Left colon (tissue), 2 donors: ENCODE measurements at regions not wholly inside any gene's neighbourhood (a gene's known extent, or its start where the extent isn't known, plus 50 kb on each side); places are given as distances from the start of the nearest gene placed in this dataset.
"Not testable (repeated sequence)": the region's sequence is repeated elsewhere in the genome, so short reads cannot be mapped to it uniquely, and the experiment has no call there.

Source experiments
- ATAC-seq: fragments of 200-7000 bp; cut with Tn5 transposase; one replicate; pipeline ENCODE4 v1.9.1; 2020; ENCODE audit warnings: mild to moderate bottlenecking, moderate library complexity
- DNase-seq, 2 donors: peaks; one replicate each; pipeline ENCODE4 v3.0.0-alpha.2; 2020
- intact Hi-C, 2 donors: fragments of 100-400 bp; cut with DNase I in 1 of 2; cut with micrococcal nuclease in 1 of 2; formaldehyde crosslinking; loops; one replicate each; pipeline versions ENCODE4 v1.11.2 to v1.14.0; 2022; cut with DNase I, micrococcal nuclease
- donor health status: DM: no; HTN: no; CAD: no.
- donor health status: DM: yes; HTN: yes; CAD: no.

GRCh38 chr1:105137543-105138457 lies 1388.1 kb downstream of the AMY1C start:
- intact Hi-C loops, result no loop called here
- DNase-seq, result no peak
- no peak for ATAC-seq

GRCh38 chr1:105138458-105138893 lies 1388.8 kb downstream of the AMY1C start:
- intact Hi-C loops, result no loop called here
- no peak for ATAC-seq
- no peak for DNase-seq

GRCh38 chr1:105172788-105173187 lies 1423.1 kb downstream of the AMY1C start:
- intact Hi-C loops, result no loop called here
- no peak for DNase-seq
- ATAC-seq, result no peak

- intact Hi-C loops, result no loop called here
- no peak for ATAC-seq
- no peak for DNase-seq
Measured at GRCh38 chr1:105180789-105181188, 1431.1 kb downstream of the AMY1C start.

- intact Hi-C loops, result no loop called here
- DNase-seq, result no peak
Measured at GRCh38 chr1:105204836-105205371, 1455.2 kb downstream of the AMY1C start.

GRCh38 chr1:105208581-105208980 lies 1458.9 kb downstream of the AMY1C start:
- intact Hi-C loops, result no loop called here
- DNase-seq (no peak), ATAC-seq (no peak)

More at GRCh38 chr1:105204836-105205371, 1455.2 kb downstream of the AMY1C start:
- no peak for ATAC-seq

GRCh38 chr1:105210747-105211146 lies 1461.0 kb downstream of the AMY1C start:
- intact Hi-C loops, result no loop called here
- DNase-seq (no peak), ATAC-seq (no peak)

- no peak for DNase-seq
- intact Hi-C loops, result no loop called here
- no peak for ATAC-seq
Measured at GRCh38 chr1:105231378-105231777, 1481.7 kb downstream of the AMY1C start.

- intact Hi-C loops, result no loop called here
- no peak for ATAC-seq
- no peak for DNase-seq
Measured at GRCh38 chr1:105243411-105243810, 1493.7 kb downstream of the AMY1C start.

- DNase-seq (no peak), ATAC-seq (no peak)
- intact Hi-C loops, result no loop called here
Measured at GRCh38 chr1:105243969-105244368, 1494.3 kb downstream of the AMY1C start.

- intact Hi-C loops, result no loop called here
- no peak for ATAC-seq
- DNase-seq, result no peak
Measured at GRCh38 chr1:105254906-105255305, 1505.2 kb downstream of the AMY1C start.

GRCh38 chr1:105260001-105260400 lies 1510.3 kb downstream of the AMY1C start:
- no peak for DNase-seq
- ATAC-seq, result no peak
- intact Hi-C loops, result no loop called here

- ATAC-seq (no peak), DNase-seq (no peak)
- intact Hi-C loops, result no loop called here
Measured at GRCh38 chr1:105270966-105271365, 1521.3 kb downstream of the AMY1C start.

- intact Hi-C loops, ATAC-seq: not testable (repeated sequence)
Measured at GRCh38 chr1:105272376-105272775, 1522.7 kb downstream of the AMY1C start.

GRCh38 chr1:105294838-105295237 lies 1545.1 kb downstream of the AMY1C start:
- ATAC-seq (no peak), DNase-seq (no peak)
- intact Hi-C loops, result no loop called here

More at GRCh38 chr1:105272376-105272775, 1522.7 kb downstream of the AMY1C start:
- not testable (repeated sequence) for DNase-seq

GRCh38 chr1:105310063-105310462 lies 1560.4 kb downstream of the AMY1C start:
- ATAC-seq, result no peak
- intact Hi-C loops, result no loop called here
- DNase-seq, result no peak

GRCh38 chr1:105317976-105318375 lies 1568.3 kb downstream of the AMY1C start:
- DNase-seq, result no peak
- no peak for ATAC-seq
- intact Hi-C loops, result no loop called here

GRCh38 chr1:105326886-105327285 lies 1577.2 kb downstream of the AMY1C start:
- intact Hi-C loops, result no loop called here
- no peak for DNase-seq
- no peak for ATAC-seq

- DNase-seq (no peak), ATAC-seq (no peak)
- intact Hi-C loops, result no loop called here
Measured at GRCh38 chr1:105337420-105337819, 1587.7 kb downstream of the AMY1C start.

- DNase-seq (no peak), ATAC-seq (no peak)
- intact Hi-C loops, result no loop called here
Measured at GRCh38 chr1:105343317-105343716, 1593.6 kb downstream of the AMY1C start.
